Suprapubic skin (tissue), 3 donors: ENCODE measurements at regions not wholly inside any gene's neighbourhood (a gene's known extent, or its start where the extent isn't known, plus 50 kb on each side); places are given as distances from the start of the nearest gene placed in this dataset.

Experiments
- POLR2AphosphoS5 ChIP-seq, 3 donors: sonication (generic); formaldehyde crosslinking; IDR thresholded peaks; one replicate each; pipeline ENCODE4 v1.6.1; 2017; ENCODE audit warnings: antibody characterized with exemption in 3 of 3
- TF ChIP-seq, protein P1 (sequence below), 2 donors: fragments of 200-600 bp in 1 of 2; fragments of 450-650 bp in 1 of 2; sonication (generic) in 1 of 2; IDR thresholded peaks; one replicate each; pipeline ENCODE4 v1.5.1; 2016 to 2019; ENCODE audit warnings: antibody characterized with exemption in 2 of 2, mild to moderate bottlenecking in 1 of 2, moderate library complexity in 1 of 2

- no peak for TF ChIP-seq POLR2AphosphoS5 (IDR thresholded peaks at IDR 0.05)
- TF ChIP-seq, protein P1, sequence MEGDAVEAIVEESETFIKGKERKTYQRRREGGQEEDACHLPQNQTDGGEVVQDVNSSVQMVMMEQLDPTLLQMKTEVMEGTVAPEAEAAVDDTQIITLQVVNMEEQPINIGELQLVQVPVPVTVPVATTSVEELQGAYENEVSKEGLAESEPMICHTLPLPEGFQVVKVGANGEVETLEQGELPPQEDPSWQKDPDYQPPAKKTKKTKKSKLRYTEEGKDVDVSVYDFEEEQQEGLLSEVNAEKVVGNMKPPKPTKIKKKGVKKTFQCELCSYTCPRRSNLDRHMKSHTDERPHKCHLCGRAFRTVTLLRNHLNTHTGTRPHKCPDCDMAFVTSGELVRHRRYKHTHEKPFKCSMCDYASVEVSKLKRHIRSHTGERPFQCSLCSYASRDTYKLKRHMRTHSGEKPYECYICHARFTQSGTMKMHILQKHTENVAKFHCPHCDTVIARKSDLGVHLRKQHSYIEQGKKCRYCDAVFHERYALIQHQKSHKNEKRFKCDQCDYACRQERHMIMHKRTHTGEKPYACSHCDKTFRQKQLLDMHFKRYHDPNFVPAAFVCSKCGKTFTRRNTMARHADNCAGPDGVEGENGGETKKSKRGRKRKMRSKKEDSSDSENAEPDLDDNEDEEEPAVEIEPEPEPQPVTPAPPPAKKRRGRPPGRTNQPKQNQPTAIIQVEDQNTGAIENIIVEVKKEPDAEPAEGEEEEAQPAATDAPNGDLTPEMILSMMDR (IDR thresholded peaks at IDR 0.05): no peak
Measured at GRCh38 chr5:44640945-44641456, 167.7 kb upstream of the MRPS30 start.
